K562 (cell line): ENCODE measurements at regions not wholly inside any gene's neighbourhood (a gene's known extent, or its start where the extent isn't known, plus 50 kb on each side); places are given as distances from the start of the nearest gene placed in this dataset.

Source experiments
- ATAC-seq: fragments of 200-7000 bp; cut with Tn5 transposase; 3 replicates; pipeline ENCODE4 v1.9.1; 2020; ENCODE audit warnings: moderate library complexity
- BruUV-seq: library from RNA; stranded (reverse); fragments of 400-500 nt; replicated peaks from 2 replicates; lab custom pipeline; 2021; lab: Mats Ljungman, UMichigan
- CTCF ChIA-PET: fragments of 300-600 bp; formaldehyde crosslinking; extraction: SDS; loops from one replicate; lab custom pipeline; 2021; ENCODE audit warnings: low intra/inter-chr PET ratio; lab: Yijun Ruan, JAX
- POLR2A ChIA-PET: fragments of 300-600, 350-650 bp; sonication (Branson Sonifier 250); formaldehyde crosslinking; extraction: SDS; loops from one replicate; lab custom pipeline; 2021; ENCODE audit warnings: antibody characterized with exemption, inconsistent platforms; lab: Yijun Ruan, JAX
- DNase-seq, 4 experiments: peaks; one replicate each; pipeline versions ENCODE4 v3.0.0 to v3.0.0-alpha.2; 2011 to 2018; ENCODE audit warnings: low spot score in 3 of 4, mixed read lengths in 3 of 4; ENCODE audit errors: extremely low read depth in 1 of 4
- FAIRE-seq: peaks from 2 replicates; lab custom pipeline; 2011; peaks lifted over from hg19 to GRCh38; lab: Jason Lieb, UNC
- H2AFZ ChIP-seq: 2 replicates; pipeline ENCODE4 v1.6.0; 2011; ENCODE audit warnings: low read depth, low read length, control low read depth, inconsistent platforms
- H3K27ac ChIP-seq: fragments of 200-600 bp; 3 replicates; pipeline ENCODE4 v1.8.0; 2011; ENCODE audit warnings: low read depth, mild to moderate bottlenecking, control low read depth, inconsistent platforms, low read length, moderate library complexity, mixed read lengths; ENCODE audit errors: extremely low read depth
- H3K27me3 ChIP-seq, 2 experiments: fragments of 300-600 bp in 1 of 2; 2 replicates in 1 of 2; 3 replicates in 1 of 2; pipeline versions ENCODE4 v1.6.0 to v1.8.0; 2011; ENCODE audit warnings: inconsistent platforms in 2 of 2, low read length in 2 of 2, mild to moderate bottlenecking in 1 of 2, mixed read lengths in 1 of 2, moderate library complexity in 1 of 2; ENCODE audit not compliant: control insufficient read depth in 2 of 2, insufficient read depth in 2 of 2
- H3K36me3 ChIP-seq: fragments of 300-600 bp; 3 replicates; pipeline ENCODE4 v1.8.0; 2011; ENCODE audit warnings: mild to moderate bottlenecking, low read length, inconsistent platforms; ENCODE audit not compliant: control insufficient read depth, insufficient read depth
- H3K4me1 ChIP-seq, 2 experiments: fragments of 200-600 bp in 1 of 2; replicated peaks in 1 of 2; 2 replicates in 1 of 2; 3 replicates in 1 of 2; pipeline versions ENCODE4 v1.5.1 to v1.8.0; 2011; ENCODE audit warnings: inconsistent platforms in 2 of 2, low read length in 2 of 2, mild to moderate bottlenecking in 1 of 2, mixed read lengths in 1 of 2, moderate library complexity in 1 of 2; ENCODE audit not compliant: control insufficient read depth in 2 of 2, insufficient read depth in 2 of 2
- H3K4me2 ChIP-seq: 2 replicates; pipeline ENCODE4 v1.6.1; 2011; ENCODE audit warnings: low read length, control low read depth, inconsistent platforms, mixed read lengths; ENCODE audit not compliant: insufficient read depth
- H3K4me3 ChIP-seq: fragments of 200-600 bp; sonication (generic), shearing (Covaris generic); 2 replicates; pipeline ENCODE4 v1.5.1; 2016; ENCODE audit warnings: control low read depth, inconsistent platforms
- H3K79me2 ChIP-seq: fragments of 200-600 bp; 3 replicates; pipeline ENCODE4 v1.8.0; 2011; ENCODE audit warnings: low read length, inconsistent platforms; ENCODE audit not compliant: control insufficient read depth, insufficient read depth
- H3K9ac ChIP-seq, 2 experiments: 2 replicates each; pipeline versions ENCODE4 v1.6.0 to v1.6.1; 2011; ENCODE audit warnings: low read depth in 2 of 2, low read length in 2 of 2, control low read depth in 1 of 2, inconsistent platforms in 1 of 2, mild to moderate bottlenecking in 1 of 2, mixed read lengths in 1 of 2; ENCODE audit not compliant: insufficient read depth in 1 of 2
- H3K9me1 ChIP-seq: one replicate; pipeline ENCODE4 v1.6.0; 2011; ENCODE audit warnings: inconsistent platforms, mild to moderate bottlenecking, low read length, moderate library complexity; ENCODE audit not compliant: control insufficient read depth, insufficient read depth
- H3K9me3 ChIP-seq: replicated peaks from 2 replicates; pipeline ENCODE4 v1.5.1; 2011; ENCODE audit warnings: low read depth, low read length, inconsistent platforms; ENCODE audit not compliant: control insufficient read depth, insufficient read depth
- H4K20me1 ChIP-seq: replicated peaks from 2 replicates; pipeline ENCODE4 v1.6.1; 2011; ENCODE audit warnings: low read length, inconsistent platforms, mixed read lengths; ENCODE audit not compliant: control insufficient read depth, insufficient read depth
- AFF4 ChIP-seq: sonication (generic); formaldehyde crosslinking; IDR thresholded peaks from 2 replicates; pipeline ENCODE4 v1.8.0; 2023; ENCODE audit warnings: mild to moderate bottlenecking, missing genetic modification reagents
- BHLHE40 ChIP-seq: IDR thresholded peaks from 2 replicates; pipeline ENCODE4 v1.6.1; 2011; ENCODE audit warnings: low read length, improper control_type of control experiment
- DIDO1 ChIP-seq: fragments of 450-650 bp; IDR thresholded peaks from 2 replicates; pipeline ENCODE4 v1.6.1; 2016; ENCODE audit warnings: low read depth, missing biosample characterization, missing genetic modification characterization
- ELF4 ChIP-seq: fragments of 450-650 bp; formaldehyde crosslinking; IDR thresholded peaks from 2 replicates; pipeline ENCODE4 v1.4.0; 2022; ENCODE audit warnings: missing genetic modification characterization
- FOXA3 ChIP-seq, 2 experiments: fragments of 450-650 bp in 1 of 2; sonication (generic) in 1 of 2; formaldehyde crosslinking; IDR thresholded peaks in 1 of 2; conservative IDR thresholded peaks in 1 of 2; 2 replicates each; pipeline versions ENCODE4 v1.4.0 to v1.8.0; 2020 to 2022; ENCODE audit warnings: mild to moderate bottlenecking in 2 of 2, missing genetic modification reagents in 1 of 2
- MEF2D ChIP-seq: conservative IDR thresholded peaks from 2 replicates; pipeline ENCODE4 v1.6.1; 2016; ENCODE audit warnings: low read depth, missing genetic modification characterization, missing compliant biosample characterization
- MNT ChIP-seq, 2 experiments: fragments of 450-650 bp; conservative IDR thresholded peaks; 2 replicates each; pipeline ENCODE4 v1.6.1; 2017; ENCODE audit warnings: mild to moderate bottlenecking in 2 of 2, moderate library complexity in 2 of 2
- NCOA2 ChIP-seq, 2 experiments: fragments of 450-650 bp; IDR thresholded peaks; 2 replicates each; pipeline ENCODE4 v1.6.1; 2018; ENCODE audit warnings: mild to moderate bottlenecking in 2 of 2, moderate library complexity in 1 of 2; ENCODE audit not compliant: partially characterized antibody in 2 of 2
- NR4A1 ChIP-seq, 2 experiments: fragments of 250-450 bp in 1 of 2; fragments of 450-650 bp in 1 of 2; sonication (Bioruptor Pico) in 1 of 2; IDR thresholded peaks; 2 replicates each; pipeline versions ENCODE4 v1.4.0 to v1.6.1; 2016 to 2020; ENCODE audit warnings: mild to moderate bottlenecking in 2 of 2, missing compliant biosample characterization in 1 of 2, missing genetic modification characterization in 1 of 2, moderate library complexity in 1 of 2
- PCBP2 ChIP-seq: fragments of 200-400 bp; formaldehyde crosslinking; IDR thresholded peaks from 2 replicates; pipeline ENCODE4 v1.6.1; 2018; ENCODE audit warnings: low read length, low read depth, mild to moderate bottlenecking, moderate library complexity; ENCODE audit not compliant: poor library complexity, severe bottlenecking
- SRSF9 ChIP-seq: fragments of 200-400 bp; formaldehyde crosslinking; IDR thresholded peaks from 2 replicates; pipeline ENCODE4 v1.6.1; 2017; ENCODE audit warnings: low read depth, low read length, borderline replicate concordance
- TARDBP ChIP-seq: fragments of 450-650 bp; IDR thresholded peaks from 2 replicates; pipeline ENCODE4 v1.6.1; 2016
- ZBTB43 ChIP-seq: sonication (generic); formaldehyde crosslinking; IDR thresholded peaks from 2 replicates; pipeline ENCODE4 v1.8.0; 2023; ENCODE audit warnings: mild to moderate bottlenecking, missing genetic modification reagents
- ZBTB9 ChIP-seq: fragments of 450-650 bp; formaldehyde crosslinking; IDR thresholded peaks from 2 replicates; pipeline ENCODE4 v1.4.0; 2020; ENCODE audit warnings: mild to moderate bottlenecking, moderate library complexity
- WGBS: fragments of 100-300 bp; shearing (Covaris generic); methylation state at CpG from one replicate; pipeline ENCODE4 v1.1.6; 2016; ENCODE audit warnings: low coverage, mixed read lengths; ENCODE audit not compliant: insufficient coverage; ENCODE audit errors: missing lambda C conversion rate; 5-methylcytosine and 5-hydroxymethylcytosine counted together
- in situ Hi-C: fragments of 300-500 bp; cut with MboI; formaldehyde crosslinking; loops from 4 replicates; pipeline ENCODE4 v1.15.0; 2018; ENCODE audit warnings: inconsistent platforms, mixed read lengths
- intact Hi-C: fragments of 100-400 bp; cut with micrococcal nuclease; formaldehyde crosslinking; loops from 2 replicates; pipeline ENCODE4 v1.14.2; 2022

GRCh38 chr14:22007784-22008412, 334.3 kb upstream of the OR4E1 start:
- no peak overlapping the region for H3K4me2 ChIP-seq
- intact Hi-C loops (no loop called here), in situ Hi-C loops (no loop called here)
- no peaks in the 10 kb centered on the region for H3K9me1 ChIP-seq
- H3K4me1 ChIP-seq = no peaks in the 10 kb centered on the region
- no peaks in the 10 kb centered on the region for H3K9me3 ChIP-seq
- no peaks in the 10 kb centered on the region for H3K27me3 ChIP-seq
- H4K20me1 ChIP-seq = no peaks in the 10 kb centered on the region
- FAIRE-seq (no peak), DNase-seq (no peak), ATAC-seq (no peak)
- ChIA-PET POLR2A (no interaction called here), CTCF (interaction anchor here (0.6 kb wide), 1 partner anchor 120 kb away, joined by 3 read pairs; no protein-coding TSS in a partner anchor)
- TF ChIP-seq PCBP2 = no peak
- no peak for TF ChIP-seq BHLHE40
- no peak for TF ChIP-seq DIDO1 (tag)
- TF ChIP-seq MNT (conservative IDR thresholded peaks at IDR 0.05) = no peak
- no peak for TF ChIP-seq NCOA2 (IDR thresholded peaks at IDR 0.05; ENCODE audit: partially characterized antibody in 2 of 2)
- TF ChIP-seq FOXA3 (CRISPR knock-in tag; conservative IDR thresholded peaks at IDR 0.05 in 1 of 2, IDR thresholded peaks at IDR 0.05 in 1 of 2) = no peak
- no peak for TF ChIP-seq ZBTB43
- no peak for TF ChIP-seq MEF2D
- no peak for TF ChIP-seq ZBTB9
- no peak for TF ChIP-seq SRSF9
- no peak for TF ChIP-seq TARDBP
- no peak for TF ChIP-seq NR4A1 (CRISPR knock-in tag; IDR thresholded peaks at IDR 0.05)
- no peak for TF ChIP-seq NR4A1 (tag; IDR thresholded peaks at IDR 0.05)
- TF ChIP-seq ELF4 (CRISPR knock-in tag) = no peak
- TF ChIP-seq AFF4 (CRISPR knock-in tag) = no peak
- H3K79me2 ChIP-seq = no peaks in the 10 kb centered on the region
- H3K36me3 ChIP-seq = no peaks in the 10 kb centered on the region
- H3K9ac ChIP-seq = no peak overlapping the region
- no TSS peak for BruUV-seq
- WGBS = 1% methylated on average over 6 of the region's 6 CpGs
- no peak overlapping the region for H3K4me3 ChIP-seq
- H2AFZ ChIP-seq = no peak overlapping the region
- H3K27ac ChIP-seq = no peak overlapping the region
